Limb (tissue), 2 donors: ENCODE measurements at regions not wholly inside any gene's neighbourhood (a gene's known extent, or its start where the extent isn't known, plus 50 kb on each side); places are given as distances from the start of the nearest gene placed in this dataset.
"Not testable (repeated sequence)": the region's sequence is repeated elsewhere in the genome, so short reads cannot be mapped to it uniquely, and the experiment has no call there.

ENCODE experiments used
- DNase-seq, 2 donors: peaks; one replicate each; pipeline ENCODE4 v3.0.0-alpha.2; 2016; ENCODE audit errors: extremely low spot score in 2 of 2

DNA sequence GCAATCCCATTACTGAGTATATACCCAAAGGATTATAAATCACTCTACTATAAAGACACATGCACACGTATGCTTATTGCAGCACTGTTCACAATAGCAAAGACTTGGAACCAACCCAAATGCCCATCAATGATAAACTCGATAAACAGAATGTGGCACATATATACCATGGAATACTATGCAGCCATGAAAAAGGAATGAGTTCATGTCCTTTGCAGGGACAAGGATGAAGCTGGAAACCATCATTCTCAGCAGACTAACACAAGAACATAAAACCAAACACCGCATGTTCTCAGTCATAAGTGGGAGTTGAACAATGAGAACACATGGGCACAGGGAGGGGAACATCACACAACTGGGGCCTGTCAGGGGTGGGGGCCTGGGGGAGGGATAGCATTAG, 532.8 kb upstream of the AMOT start:
- not testable (repeated sequence) for DNase-seq

DNA sequence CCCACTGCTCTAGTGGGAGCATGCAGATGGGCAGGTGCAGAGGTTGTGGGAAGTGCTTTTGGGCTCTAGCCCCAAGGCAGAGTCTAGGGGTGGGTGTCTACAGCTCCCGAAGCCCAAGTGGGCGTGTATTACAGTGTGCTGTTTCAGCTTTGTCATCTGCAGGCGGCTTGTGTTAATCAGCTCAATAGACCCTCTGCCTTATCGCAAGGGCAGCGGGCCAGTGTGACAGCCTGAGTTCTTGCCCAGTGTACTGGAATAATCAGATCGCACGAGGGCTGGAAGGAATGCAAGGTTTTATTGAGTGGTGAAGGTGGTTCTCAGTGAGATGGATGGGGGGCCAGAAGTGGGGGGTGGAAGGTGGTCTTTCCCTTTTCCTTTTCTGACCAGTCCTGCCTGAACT, 529.4 kb upstream of the AMOT start:
- no peak for DNase-seq

DNA sequence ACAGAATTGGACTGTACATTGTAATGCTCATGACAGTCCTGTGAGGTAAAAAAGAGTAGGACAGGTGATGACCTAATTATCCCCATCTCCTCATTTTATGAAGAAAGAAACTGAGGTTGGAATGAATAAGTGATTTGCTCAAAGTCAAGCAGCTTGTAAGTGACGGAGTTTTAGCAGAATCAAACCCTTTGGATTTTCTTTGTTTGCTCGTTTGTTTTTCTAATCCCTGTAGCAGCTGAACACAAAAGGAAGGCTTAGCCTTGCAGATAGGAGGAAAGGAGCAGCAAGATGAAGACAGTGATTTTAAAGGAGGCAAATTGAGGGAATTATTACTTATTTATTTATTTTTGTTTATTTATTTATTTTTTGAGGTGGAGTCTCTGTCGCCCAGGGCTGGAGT, 528.4 kb upstream of the AMOT start:
- DNase-seq: no peak

DNA sequence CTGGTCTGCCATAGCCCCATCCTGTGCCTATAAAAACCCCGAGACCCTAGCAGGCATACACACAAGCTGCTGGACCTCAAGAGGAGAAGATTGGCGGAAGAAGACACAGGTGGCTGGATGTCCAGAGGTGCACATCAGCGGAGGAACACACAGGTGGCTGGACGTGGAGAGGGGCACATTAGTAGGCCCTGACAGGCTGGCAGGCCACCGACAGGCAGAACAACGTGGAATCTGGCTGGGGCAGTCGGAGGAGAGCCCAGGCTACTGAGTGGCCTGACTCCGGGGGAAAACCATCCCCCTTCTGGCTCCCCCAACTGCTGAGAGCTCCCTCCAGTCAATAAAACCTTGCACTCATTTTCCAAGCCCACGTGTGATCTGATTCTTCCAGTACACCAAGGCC, 512.5 kb upstream of the AMOT start:
- DNase-seq: no peak

DNA sequence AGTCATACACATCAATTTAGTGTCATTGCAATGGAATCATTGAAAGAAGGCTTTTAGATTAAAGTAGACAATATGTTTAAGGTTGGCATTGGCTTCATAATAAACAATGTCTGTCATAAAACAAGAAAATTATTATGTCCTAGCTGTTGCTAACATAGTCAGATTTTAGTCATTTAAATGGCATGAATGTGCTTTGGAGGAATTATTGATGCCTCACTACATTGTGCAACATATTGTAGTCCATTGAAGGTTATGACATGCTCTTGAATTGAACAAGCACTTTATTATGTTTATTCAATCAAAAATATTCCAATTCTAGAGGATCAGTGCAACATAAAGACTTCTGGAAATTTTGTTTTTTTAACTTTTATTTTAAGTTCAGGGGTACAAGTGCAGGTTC, 489.8 kb upstream of the AMOT start:
- DNase-seq: no peak

DNA sequence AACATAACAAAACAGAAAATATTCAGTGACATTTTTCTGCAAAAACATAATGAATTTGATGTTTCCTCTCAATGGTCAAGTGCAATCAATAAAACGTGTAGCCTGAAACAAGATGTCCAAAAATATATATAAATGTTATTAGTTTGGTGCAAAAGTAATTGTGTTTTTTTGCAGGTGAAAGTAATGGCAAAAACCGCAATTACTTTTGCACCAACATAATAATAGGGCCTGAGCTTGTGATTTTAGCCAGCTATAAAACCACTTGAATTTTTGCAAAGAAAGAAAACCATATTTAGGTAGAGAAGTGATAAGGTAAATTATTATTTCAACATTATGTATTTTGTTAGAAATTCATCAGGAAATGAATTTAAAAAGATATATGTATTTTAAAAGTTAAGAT, 475.3 kb upstream of the AMOT start:
- no peak for DNase-seq

DNA sequence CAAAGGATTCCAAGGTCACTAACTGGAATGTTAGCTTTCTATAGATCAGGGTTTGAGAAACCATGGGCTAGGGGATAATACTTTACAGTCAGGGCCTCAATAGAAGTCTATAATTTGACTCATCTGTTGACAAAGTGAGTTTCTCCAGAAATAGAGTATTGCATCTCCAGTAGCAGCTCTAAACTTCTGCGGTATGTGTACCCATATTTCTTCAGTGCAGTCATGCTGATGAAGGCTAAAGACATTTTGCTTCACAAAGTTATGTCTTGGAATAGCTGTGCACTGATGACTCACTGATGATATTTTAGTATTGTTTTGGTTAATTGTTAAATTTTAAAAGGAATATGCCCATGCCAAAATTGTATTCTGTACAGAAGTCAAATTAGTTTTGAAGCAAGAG, 464.9 kb upstream of the AMOT start:
- no peak for DNase-seq

DNA sequence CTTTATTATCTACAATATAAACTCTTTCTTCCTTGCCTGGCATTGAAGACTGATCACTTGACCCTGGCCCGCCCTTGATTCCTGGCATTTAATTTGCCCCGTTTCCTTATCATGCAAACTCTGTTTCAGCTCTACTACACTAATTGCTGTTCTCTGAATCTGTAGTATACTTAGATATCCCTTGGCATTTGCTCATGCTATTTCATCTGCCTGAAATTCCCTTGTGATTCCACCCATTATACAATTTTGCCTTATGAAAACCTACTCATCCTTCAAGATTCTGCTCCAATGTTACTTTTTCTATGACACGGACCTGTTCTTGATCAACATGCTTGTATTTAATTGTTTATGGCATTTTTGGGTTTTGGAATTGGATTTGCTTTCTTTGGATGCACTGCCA, 459.9 kb upstream of the AMOT start:
- no peak for DNase-seq

DNA sequence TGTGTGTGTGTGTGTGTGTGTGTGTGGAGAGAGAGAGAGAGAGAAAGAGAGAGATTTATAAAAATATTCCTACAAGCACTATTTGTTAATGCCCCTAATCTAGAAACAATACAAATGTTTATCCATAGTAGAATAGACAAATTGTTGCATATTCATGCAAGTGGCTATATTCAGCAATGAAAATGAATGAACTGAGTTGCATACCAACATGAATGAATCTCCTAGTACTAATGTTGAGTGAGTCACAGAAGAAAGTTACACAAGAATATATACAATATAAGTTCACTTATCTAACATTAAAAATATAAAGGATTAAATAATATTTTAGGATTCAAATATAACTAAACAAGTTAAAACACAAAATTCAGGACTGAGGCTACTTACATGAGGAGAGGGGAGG, 456.8 kb upstream of the AMOT start:
- no peak for DNase-seq

DNA sequence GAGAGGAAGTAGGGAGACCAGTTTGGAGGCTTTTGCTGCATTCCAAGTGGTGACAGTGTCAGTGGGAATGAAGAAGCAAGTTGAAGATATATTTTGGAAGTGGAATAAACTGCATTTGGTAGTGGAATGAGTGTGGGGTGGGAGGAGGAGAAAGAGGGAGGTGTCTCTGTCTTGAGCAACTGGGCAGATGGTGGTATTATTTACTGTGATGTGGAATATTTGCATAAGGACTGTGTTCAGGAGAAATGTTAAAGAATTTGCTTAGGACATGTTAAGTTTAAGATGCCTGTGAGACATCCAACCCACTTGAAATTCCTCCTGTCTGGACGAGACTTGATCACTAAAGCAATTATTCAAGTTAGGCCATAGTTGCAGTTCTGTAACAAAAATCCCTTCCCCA, 448.9 kb upstream of the AMOT start:
- DNase-seq: no peak

DNA sequence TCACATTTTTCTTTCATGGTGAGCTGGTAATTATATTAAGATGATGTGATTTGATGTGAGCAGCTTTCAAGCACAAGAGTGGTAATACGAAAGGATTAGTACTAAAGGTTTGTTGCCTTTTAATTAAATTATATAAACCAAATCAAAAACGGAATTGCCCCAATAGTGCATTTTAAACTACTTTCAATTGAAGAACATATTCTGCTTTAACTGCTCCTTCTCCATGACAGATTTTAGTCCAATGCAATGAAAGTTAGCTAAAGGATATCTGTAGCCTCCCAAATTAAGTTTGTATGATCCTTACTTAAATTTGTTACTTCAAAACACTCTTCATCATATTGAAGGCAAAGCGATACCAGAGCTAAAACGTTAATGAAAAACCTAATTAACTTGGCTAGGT, 447.1 kb upstream of the AMOT start:
- no peak for DNase-seq

DNA sequence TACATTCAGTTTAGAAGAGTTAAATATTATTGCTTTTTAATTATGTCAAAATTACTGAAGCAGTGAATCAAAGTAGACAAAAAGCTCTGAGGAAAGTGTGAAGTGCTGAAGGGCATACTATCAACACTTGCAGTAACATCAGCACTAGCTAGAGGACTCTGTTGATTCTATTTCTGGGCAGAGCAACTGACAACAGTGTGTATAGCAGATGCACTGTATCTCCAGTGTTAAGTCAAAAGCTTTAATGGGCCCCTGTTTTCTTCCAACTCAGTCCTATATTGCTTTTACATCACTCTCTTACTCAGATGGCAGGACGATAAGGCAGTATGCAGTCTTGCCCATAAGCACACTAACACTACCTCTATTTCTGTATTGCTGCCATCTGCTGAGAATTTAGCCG, 435.2 kb upstream of the AMOT start:
- no peak for DNase-seq

DNA sequence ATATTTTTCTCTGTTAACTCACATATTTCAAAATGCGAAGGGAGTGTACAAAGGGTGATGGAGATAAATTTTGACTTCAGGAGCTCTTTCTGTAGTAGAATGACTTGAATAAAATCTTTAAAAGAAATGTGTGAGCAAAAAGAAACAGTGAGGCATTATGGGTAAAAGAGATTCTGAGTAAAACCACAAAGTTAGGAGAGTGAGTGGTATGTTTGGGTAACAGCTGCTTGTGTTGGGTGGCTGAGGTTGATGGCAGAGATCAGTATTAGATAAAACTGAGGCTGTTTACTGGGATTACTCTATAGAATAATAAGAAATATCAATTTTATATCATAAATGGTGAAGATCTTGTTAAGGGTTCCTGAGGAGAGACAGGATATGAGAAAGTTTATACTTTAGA, 434.2 kb upstream of the AMOT start:
- no peak for DNase-seq

DNA sequence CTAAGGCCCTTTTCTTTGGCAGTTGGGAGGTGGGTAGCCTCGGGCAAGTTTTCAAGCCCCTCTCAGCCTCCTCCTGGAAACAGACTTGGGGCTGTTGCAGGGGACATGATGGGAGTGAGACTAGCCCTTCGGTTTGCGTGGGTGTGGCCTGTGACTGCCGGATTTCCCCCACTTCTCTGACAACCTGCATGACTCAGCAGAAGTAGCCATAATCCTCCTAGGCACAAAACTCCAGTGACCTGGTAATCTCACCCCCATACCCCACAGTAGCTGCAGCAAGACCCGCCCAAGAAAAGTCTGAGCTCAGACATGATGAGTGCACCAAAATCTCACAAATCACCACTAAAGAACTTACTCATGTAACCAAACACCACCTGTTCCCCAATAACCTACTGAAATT, 433.7 kb upstream of the AMOT start:
- DNase-seq: no peak

DNA sequence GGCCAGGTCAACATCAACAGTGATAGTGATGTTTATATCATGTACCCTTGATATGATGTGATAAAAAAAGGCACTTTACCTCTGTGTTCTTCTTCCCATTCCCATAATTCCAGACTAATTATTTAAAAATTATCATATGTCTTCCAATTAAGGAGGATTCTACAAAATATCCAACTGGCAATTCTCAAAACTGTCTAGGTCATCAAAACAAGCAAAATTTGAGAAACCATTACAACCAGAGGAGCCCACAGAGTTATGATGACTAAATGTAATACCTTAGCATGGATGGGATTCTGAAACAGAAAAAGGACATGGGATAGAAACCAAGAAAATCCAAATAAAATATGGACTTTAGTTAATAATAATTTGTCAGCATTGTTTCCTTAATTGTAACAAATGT, 428.6 kb upstream of the AMOT start:
- no peak for DNase-seq

DNA sequence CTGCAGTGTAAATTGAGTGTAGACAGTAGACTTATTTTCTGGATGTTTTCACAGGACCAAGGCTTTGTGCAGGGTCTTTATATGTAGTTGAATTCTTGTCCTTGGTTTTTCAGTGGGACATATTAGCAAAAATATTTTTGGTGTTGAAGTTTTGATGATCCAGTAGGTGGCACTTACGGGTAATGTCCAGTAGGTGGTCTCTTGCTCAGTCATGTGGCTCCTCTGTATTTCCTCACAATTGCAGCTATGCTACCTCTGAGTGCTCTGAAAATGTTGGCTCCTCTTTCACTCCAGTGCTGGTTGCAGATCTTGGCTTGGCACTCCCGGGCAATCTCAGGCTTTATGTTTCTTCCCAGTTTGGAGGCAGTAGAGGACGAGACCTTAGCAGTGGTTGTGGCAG, 419.8 kb upstream of the AMOT start:
- DNase-seq: no peak

DNA sequence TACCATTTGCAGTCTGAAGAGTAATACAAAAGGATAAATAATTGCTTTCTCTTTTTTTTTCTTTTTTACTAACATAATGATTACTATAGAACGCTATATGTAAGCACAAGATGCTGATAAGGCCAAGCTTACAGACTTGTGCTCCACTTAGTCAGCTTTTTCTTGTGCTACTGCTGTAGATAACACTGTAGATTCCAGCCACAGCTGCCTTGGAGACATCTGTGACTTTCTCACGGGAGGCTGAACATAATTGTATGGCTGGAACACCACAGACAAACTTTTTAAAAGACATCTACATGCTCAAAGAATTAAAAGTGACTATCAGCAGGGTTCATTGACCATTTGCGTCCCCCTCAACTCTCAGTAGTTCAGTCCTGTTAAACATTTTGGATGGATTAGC, 381.7 kb upstream of the AMOT start:
- no peak for DNase-seq

DNA sequence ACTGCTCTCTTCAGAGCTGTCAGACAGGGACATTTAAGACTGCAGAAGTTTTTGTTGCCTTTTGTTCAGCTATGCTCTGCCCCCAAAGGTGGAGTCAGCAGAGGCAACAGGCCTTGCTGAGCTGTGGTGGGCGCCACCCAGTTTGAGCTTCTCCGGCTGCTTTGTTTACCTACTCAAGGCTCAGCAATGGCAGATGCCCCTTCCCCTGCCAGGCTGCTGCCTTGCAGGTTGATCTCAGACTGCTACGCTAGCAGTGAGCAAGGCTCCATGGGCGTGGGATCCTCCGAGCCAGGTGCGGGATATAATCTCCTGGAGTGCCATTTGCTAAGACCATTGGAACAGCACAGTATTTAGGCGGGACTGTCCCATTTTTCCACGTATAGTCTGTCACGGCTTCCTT, 371.4 kb upstream of the AMOT start:
- DNase-seq: no peak

DNA sequence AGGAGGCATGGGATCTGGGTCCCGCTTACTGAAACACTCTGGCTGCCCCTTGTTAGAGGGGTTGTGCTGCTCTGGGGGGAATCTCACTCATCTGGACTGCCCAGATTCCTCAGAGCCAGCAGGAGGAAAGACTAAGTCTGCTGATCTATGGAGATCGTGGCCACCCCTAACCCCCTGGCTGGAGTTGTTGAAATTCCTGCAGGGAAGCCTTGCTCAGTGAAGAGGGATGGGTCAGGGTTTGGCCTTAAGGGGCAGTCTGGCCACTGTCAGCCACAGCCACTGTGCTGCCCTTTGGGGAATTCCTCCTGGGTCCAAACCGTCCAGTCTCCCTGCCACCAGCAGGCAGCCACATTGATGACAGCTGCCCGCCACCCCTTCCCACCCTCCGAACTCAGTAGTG, 362.0 kb upstream of the AMOT start:
- no peak for DNase-seq

DNA sequence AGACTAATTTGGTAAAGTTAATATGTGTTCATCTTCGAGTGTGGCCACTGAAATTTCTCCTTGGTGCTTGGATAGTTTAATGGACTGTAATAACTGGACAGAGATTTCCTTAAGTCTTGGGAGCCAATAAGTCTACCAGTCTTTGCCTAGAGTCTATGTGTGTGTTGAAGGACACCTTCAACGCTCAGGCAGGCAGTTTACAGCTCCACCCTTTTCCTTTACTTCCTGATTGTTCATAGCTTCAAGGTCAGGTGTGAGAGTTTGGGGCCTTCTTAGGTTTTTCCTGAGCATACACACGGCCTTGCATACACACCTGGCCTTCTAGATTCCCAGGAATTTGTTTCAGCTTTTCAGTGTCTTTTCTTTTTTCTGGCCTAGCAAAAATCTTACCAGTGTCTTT, 355.3 kb upstream of the AMOT start:
- DNase-seq: no peak

DNA sequence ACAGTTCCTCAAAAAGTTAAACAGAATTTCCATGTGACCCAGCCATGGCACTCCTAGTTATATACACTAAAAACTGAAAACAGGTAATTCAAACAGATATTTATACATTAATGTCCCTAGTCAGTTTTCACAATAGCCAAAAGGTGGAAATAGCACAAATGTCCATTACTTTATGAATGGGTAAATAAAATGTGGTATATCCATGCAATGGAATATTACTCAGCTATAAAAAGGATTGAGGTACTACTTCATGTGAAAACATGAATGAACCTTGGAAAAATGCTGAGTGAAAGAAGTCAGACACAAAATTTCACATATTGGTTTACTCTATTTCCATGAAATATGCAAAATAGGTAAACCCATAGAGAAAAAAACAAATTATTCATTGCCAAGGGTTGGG, 351.8 kb upstream of the AMOT start:
- no peak for DNase-seq

DNA sequence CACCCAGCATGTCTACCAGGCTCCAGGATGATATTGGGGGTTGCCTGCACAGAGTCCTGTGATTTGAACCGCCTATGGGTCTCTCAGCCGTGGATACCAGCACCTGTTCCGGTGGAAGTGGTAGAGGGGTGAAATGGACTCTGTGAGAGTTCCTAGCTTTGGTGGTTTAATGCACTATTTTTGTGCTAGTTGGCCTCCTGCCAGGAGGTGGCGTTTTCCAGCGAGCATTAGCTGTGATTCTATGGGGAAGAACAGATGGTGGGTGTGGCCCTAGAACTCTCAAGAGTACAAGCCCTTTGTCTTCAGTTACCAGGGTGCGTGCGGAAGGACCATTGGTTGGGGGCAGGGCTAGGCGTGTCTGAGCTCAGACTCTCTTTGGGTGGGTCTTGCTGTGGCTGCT, 316.9 kb upstream of the AMOT start:
- DNase-seq: no peak

DNA sequence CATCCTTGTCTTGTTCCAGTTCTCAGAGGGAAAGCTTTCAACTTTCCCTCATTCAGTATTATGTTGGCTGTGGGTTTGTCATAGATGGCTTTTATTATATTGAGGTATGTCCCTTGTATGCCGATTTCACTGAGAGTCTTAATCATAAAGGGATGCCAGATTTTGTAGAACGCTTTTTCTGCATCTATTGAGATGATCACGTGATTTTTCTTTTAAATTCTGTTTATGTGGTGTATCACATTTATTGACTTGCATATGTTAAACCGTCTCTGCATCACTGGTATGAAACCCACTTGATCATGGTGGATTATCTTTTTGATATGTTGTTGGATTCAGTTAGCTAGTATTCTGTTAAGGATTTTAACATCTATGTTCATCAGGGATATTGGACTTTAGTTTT, 313.7 kb upstream of the AMOT start:
- DNase-seq: not testable (repeated sequence)

DNA sequence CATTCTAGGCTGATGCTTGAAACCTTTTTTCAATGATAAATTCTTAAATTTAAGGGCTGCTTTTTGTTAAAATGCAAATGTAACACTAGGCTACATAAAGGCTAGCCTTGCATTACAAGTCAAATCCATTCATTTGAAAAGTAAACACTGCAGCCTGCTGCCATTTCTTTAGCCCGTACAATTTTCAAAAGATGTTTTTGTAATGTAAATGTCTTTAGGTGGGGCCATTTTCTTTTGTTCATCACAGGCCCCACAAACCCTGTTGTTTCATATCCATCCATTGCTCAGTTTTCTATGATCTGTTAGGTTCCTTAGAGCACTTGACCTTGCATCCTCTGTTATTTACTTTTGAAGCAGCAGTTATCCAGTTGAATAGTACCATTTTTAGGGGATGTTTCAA, 296.2 kb upstream of the AMOT start:
- no peak for DNase-seq

DNA sequence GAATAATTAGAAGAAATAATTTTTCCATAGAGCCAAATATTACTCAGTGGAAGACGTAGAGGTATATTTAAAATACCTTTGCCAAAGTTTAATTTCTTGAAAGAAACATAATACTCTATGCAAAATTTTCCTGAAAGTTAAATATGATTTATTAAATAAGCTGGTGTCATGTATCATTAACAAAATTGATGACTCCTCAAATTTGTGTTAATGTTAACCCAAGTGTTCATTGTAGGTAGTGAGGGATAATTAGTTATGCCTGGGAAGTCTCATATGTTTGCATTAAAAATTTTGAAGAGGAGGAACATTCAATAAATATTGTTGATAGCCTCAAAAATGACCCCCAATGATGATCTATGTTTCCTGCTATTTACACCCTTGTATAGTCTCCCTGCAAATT, 292.7 kb upstream of the AMOT start:
- no peak for DNase-seq
